ENCODE measurements at regions not wholly inside any gene's neighbourhood (a gene's known extent, or its start where the extent isn't known, plus 50 kb on each side); places are given as distances from the start of the nearest gene placed in this dataset.

DNA sequence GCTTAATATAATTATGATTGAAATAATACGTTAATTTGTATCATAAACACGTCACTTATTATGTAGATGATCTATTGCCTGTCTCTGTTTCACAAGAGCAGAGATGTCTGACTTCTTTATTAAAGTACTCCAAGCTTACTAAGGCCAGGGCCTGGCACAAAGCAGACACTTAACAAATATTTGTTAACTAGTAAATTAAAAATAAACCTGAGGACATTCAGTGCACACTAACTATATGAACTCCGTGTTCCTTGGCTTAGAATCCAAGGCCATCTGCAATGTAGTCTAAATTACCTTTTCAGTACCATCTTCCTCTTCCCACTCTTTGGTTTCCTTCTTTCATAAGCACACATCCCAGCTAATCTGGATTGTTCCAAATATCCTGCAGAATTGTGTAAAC lies 210.8 kb upstream of the SOX9 start:
- no peak for DNase-seq

DNA sequence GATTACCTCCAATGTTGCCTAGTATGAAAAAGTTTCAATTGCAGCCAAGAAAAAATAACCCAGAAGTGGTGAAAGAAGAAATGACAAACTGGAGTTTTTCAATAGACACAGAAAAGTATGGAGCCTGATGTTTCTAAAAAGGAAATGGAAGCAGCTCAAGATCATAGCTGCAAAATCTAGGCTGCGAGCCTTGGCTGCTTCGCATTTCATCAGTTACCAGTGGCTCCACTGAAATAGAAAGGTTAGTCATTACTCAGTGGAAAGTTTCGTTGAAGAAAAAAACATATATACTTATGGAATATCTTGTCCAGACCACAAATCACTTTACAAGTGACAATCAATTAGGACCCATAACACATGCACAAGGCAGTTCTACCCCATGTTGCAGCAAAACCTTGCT lies 206.8 kb upstream of the SOX9 start:
- DNase-seq: no peak

GRCh38 chr17:71914812-71915211 lies 206.0 kb upstream of the SOX9 start:
- no peak for DNase-seq

GRCh38 chr17:71917715-71918114 lies 203.1 kb upstream of the SOX9 start:
- no peak for DNase-seq

GRCh38 chr17:71919186-71919585 lies 201.6 kb upstream of the SOX9 start:
- DNase-seq: no peak

DNA sequence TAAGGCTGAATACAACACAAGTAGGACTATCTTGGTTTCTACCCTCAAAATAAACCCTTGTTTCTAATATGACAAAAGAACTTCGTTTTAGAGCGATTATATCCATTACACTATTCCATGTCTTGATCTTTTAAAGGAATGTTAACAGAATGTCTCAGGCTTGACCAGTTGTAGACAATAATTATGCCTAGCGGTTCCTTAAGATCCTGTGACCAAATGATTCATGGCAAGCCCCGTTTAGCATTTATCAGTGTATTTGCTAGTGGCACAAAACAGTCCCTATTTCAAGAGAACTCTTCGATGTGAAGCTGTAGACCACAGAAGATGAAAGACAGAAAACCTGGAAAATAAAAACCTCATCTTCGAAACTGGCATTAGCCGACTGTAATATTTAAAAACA lies 200.9 kb upstream of the SOX9 start:
- no peak for DNase-seq

DNA sequence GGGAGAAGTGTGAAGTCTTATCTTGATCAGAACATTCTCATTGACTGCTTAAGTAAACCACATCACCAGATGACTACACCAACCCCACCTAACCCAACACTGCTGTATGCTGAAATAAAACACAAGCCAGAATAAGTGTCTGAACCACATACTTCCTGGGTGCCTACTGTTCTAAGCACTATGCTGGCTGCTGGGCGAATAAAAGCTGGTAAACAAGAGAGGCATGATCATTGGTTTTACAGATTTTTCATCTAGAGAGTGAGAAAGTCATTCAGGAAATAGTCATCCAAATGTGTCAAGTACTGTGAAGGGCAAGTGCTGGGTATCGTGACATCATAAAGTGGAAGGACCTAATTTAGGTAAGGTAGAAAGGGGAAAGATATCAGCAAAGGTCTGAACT lies 199.0 kb upstream of the SOX9 start:
- no peak for DNase-seq

- DNase-seq: no peak
Observed at GRCh38 chr17:71922439-71922838, 198.4 kb upstream of the SOX9 start.

- no peak for DNase-seq
Observed at GRCh38 chr17:71926746-71927398, 193.9 kb upstream of the SOX9 start.

GRCh38 chr17:71933306-71933705 lies 187.5 kb upstream of the SOX9 start:
- no peak for DNase-seq

DNA sequence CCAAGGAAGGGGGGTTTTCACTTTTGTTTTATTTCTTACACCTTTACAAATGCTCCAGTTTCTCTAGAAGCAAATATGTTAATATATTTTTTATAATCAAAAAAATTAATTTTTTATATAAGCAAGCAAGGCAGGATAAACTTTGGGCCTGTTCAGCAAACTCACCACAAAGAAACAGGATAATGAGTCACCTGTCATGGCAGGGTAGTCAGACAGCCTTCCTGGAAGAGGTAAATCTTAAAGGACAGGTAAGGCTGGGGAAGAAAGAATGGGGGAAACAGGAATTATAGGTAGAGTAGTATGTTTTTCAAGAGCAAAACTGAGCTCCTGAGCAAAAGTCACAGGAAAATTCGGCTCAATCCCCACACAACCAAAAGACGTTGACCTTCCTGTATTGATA lies 186.3 kb upstream of the SOX9 start:
- no peak for DNase-seq

DNA sequence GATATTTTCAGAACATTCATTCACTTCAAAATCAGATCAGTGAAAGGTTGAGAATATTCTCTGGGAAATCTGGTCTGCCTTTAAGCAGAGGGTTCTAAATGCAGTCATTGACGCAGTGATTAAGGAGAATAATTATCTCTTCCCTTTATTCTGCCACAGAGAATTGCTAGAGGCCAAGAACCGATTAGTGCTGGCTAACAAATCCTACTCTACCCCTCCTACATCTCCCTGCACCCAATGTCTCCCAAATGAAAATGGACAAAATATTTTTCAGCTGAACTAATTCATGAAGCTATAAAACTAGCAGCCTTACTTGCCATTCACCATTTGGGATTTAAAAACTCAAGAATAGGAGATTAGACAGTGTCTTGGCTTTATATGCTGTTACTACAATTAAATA lies 185.5 kb upstream of the SOX9 start:
- no peak for DNase-seq

DNA sequence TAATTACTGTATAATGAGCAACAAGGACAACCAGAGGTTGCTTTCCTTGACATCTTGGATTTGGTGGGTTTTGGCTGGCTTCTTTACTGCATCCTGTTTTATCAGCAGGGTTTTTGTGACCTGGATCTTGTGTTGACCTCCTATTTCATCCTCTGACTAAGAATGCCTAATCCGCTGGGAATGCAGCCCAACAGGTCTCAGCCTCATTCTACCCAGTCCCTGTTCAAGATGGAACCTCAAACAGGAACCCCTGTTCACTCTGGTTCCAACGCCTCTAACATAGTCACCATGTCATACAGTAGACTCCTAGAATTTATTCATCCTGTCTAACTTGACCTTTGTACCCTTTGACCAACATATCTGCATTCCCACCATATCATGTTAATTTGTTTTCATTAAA lies 183.8 kb upstream of the SOX9 start:
- DNase-seq: no peak

- DNase-seq: no peak
Observed at GRCh38 chr17:71937914-71938313, 182.9 kb upstream of the SOX9 start.

- DNase-seq: no peak
Observed at GRCh38 chr17:71938340-71939010, 182.3 kb upstream of the SOX9 start.

DNA sequence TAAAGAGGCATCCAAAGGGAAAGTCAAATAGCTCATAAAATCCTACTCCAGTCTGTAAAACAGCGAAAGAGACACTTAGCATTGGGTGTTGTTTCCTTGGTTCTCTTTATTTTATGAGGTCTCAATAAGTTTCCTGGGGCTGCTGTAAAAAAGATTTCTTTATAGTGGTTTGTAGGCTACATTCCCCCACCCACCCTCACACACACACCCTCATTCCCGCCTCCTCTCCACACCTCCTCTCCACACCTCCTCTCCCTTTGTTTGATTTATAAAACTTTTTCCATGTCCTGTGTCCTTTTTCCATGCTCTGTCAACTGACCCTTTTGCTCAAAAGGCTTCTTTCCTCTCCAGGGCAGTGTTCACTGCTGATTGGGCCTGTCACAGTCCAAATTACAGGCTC lies 178.9 kb upstream of the SOX9 start:
- DNase-seq: no peak

DNA sequence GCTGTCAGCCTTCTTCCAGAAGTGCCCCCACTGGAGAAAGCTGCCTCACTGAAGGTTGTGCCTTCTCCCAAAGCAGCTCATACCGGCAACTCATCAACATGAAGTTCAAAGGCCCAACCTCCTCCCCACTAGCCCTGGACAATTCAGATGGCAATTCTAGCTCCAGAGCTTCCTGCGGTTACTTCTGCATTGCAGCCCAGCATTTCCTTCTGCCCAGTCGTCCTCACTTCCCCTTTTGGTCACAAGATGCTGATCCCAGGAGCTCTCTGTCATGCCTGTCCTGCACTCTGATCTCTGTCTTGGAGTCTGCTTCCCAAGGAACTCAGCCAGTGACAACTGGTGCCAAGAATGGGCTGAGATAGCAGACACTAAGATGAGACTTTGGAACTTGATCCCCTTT lies 178.2 kb upstream of the SOX9 start:
- no peak for DNase-seq

- DNase-seq: no peak
Observed at GRCh38 chr17:71948703-71949422, 172.0 kb upstream of the SOX9 start.

GRCh38 chr17:71959154-71959553 lies 161.7 kb upstream of the SOX9 start:
- DNase-seq: no peak

DNA sequence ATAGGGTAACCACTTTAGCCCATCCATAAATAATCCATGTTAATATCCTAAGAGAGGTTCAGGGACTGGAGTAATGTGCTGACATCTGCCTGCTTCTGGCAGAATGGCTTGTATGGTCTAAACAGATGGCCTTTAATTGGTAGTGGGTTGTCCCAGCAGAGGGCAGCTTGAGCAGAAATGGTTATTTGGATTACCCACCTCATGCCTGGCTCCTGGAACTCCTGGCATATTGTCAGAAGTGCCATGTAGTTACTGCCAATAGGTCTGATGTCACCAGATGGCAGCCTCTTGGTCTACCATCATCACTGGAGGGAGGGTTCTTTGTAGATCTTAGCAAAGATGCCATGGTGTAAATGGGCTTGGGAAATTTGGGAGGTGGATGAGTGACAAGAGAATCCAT lies 157.5 kb upstream of the SOX9 start:
- no peak for DNase-seq

- DNase-seq: no peak
Observed at GRCh38 chr17:71963791-71964190, 157.0 kb upstream of the SOX9 start.

DNA sequence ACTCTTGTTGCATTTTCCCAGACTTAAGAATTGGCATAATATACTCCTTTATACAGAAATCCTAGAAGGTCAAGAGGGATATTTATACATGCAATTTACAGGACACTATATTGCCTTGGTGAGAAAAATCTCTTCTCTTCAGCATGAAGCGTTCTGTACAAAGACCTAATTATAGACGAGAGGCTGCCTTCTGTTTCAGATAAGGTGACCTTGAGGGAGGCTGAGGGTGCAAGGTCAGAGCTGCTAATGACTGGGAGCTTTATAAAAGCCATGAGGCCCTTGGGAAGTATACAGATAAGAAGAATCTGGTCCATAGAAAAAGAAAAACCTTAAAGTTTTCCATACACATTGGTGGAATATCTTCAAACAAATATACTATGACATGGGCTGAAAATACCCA lies 156.3 kb upstream of the SOX9 start:
- no peak for DNase-seq

GRCh38 chr17:71966055-71966454 lies 154.8 kb upstream of the SOX9 start:
- no peak for DNase-seq
